Breast epithelium (tissue), 3 donors: ENCODE measurements at regions not wholly inside any gene's neighbourhood (a gene's known extent, or its start where the extent isn't known, plus 50 kb on each side); places are given as distances from the start of the nearest gene placed in this dataset.

ENCODE experiments used
- CTCF ChIP-seq, 3 donors: fragments of 450-650 bp; IDR thresholded peaks; one replicate each; pipeline ENCODE4 v1.5.1; 2016 to 2017; ENCODE audit warnings: antibody characterized with exemption in 3 of 3, mild to moderate bottlenecking in 3 of 3, moderate library complexity in 3 of 3
- POLR2A ChIP-seq: fragments of 450-650 bp; IDR thresholded peaks from one replicate; pipeline ENCODE4 v1.6.1; 2016; ENCODE audit warnings: antibody characterized with exemption, mild to moderate bottlenecking, moderate library complexity
- POLR2AphosphoS5 ChIP-seq, 3 donors: sonication (generic); formaldehyde crosslinking; IDR thresholded peaks; one replicate each; pipeline ENCODE4 v1.6.1; 2017; ENCODE audit warnings: antibody characterized with exemption in 3 of 3

GRCh38 chr4:160353548-160353947, 1250.7 kb downstream of the RAPGEF2 start:
- no peak for TF ChIP-seq CTCF (IDR thresholded peaks at IDR 0.05)
- no peak for TF ChIP-seq POLR2A
- TF ChIP-seq POLR2AphosphoS5 (IDR thresholded peaks at IDR 0.05): no peak
